ENCODE measurements at regions not wholly inside any gene's neighbourhood (a gene's known extent, or its start where the extent isn't known, plus 50 kb on each side); places are given as distances from the start of the nearest gene placed in this dataset.

DNA sequence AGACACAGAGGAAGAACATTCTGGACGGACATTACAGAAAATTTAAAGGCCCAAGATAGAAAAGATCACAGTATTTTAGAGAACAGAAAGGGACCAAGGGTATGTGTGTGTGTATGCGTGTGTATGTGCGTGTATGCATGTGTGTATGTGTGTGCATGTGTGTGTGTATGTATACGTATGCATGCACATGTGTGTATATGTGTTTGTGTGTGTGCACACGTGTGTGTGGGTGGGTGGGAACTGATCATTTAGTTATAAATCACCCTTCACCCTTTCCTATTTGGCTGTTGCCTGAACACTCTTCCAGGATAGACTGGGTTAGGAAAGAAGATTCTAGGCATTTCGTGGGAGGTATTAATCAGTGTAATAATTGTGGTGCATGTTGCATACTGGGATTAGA, 634.4 kb downstream of the DHX35 start:
- no peak for TF ChIP-seq EZH2 (IDR thresholded peaks at IDR 0.05; ENCODE audit: insufficient read depth, poor library complexity, severe bottlenecking)
- TF ChIP-seq EZH2phosphoT487 (IDR thresholded peaks at IDR 0.05; ENCODE audit: insufficient read depth, low read depth) = no peak
